H1 (cell line): ENCODE measurements at regions not wholly inside any gene's neighbourhood (a gene's known extent, or its start where the extent isn't known, plus 50 kb on each side); places are given as distances from the start of the nearest gene placed in this dataset.

Source experiments
- CTCF ChIA-PET: fragments of 300-600 bp; sonication (Branson Sonifier 250); formaldehyde crosslinking; loops from one replicate; lab custom pipeline; 2021; ENCODE audit not compliant: partially characterized antibody; lab: Charles Lee
- POLR2A ChIA-PET: fragments of 300-600 bp; sonication (Branson Sonifier 250); formaldehyde crosslinking; loops from one replicate; lab custom pipeline; 2021; ENCODE audit warnings: inconsistent platforms; ENCODE audit not compliant: partially characterized antibody; lab: Charles Lee
- DNase-seq, 2 experiments: peaks; one replicate each; pipeline versions ENCODE4 v3.0.0 to v3.0.0-alpha.2; 2010 to 2022; ENCODE audit warnings: low spot score in 2 of 2, low read depth in 1 of 2, mixed read lengths in 1 of 2
- FAIRE-seq: peaks from 2 replicates; lab custom pipeline; 2011; peaks lifted over from hg19 to GRCh38; lab: Jason Lieb, UNC
- H2AFZ ChIP-seq: 2 replicates; pipeline ENCODE4 v1.8.1; 2012; ENCODE audit warnings: low read length, inconsistent platforms
- H2AK5ac ChIP-seq: 2 replicates; pipeline ENCODE4 v1.6.1; 2013; ENCODE audit warnings: low read depth, low read length
- H2BK120ac ChIP-seq: replicated peaks from 2 replicates; pipeline ENCODE3; 2013; ENCODE audit warnings: low read depth, low read length, inconsistent platforms
- H2BK12ac ChIP-seq: 2 replicates; pipeline ENCODE4 v1.6.1; 2013; ENCODE audit warnings: low read depth, low read length
- H2BK15ac ChIP-seq: 2 replicates; pipeline ENCODE4 v1.6.1; 2013; ENCODE audit warnings: low read length
- H2BK20ac ChIP-seq: 2 replicates; pipeline ENCODE4 v1.6.1; 2013; ENCODE audit warnings: low read length
- H2BK5ac ChIP-seq: 2 replicates; pipeline ENCODE4 v1.6.1; 2013; ENCODE audit warnings: low read depth, low read length
- H3K14ac ChIP-seq: 2 replicates; pipeline ENCODE4 v1.6.1; 2013; ENCODE audit warnings: inconsistent platforms; ENCODE audit not compliant: insufficient read length
- H3K18ac ChIP-seq: 2 replicates; pipeline ENCODE4 v1.6.1; 2013; ENCODE audit warnings: low read length; ENCODE audit errors: extremely low read depth
- H3K23ac ChIP-seq: 2 replicates; pipeline ENCODE4 v1.6.1; 2013; ENCODE audit warnings: inconsistent platforms; ENCODE audit not compliant: insufficient read length
- H3K23me2 ChIP-seq: 2 replicates; pipeline ENCODE4 v1.6.1; 2013; ENCODE audit warnings: low read depth, low read length
- H3K27ac ChIP-seq: 2 replicates; pipeline ENCODE4 v1.6.1; 2011; ENCODE audit warnings: low read depth, low read length, inconsistent platforms
- H3K27me3 ChIP-seq, 4 experiments: replicated peaks in 1 of 4; 1 replicate in 1 of 4; 2 replicates in 3 of 4; pipeline versions ENCODE4 v1.6.1 to v1.8.1; 2011 to 2013; ENCODE audit warnings: low read length in 3 of 4, mild to moderate bottlenecking in 3 of 4, inconsistent platforms in 2 of 4, mixed read lengths in 2 of 4, moderate library complexity in 1 of 4; ENCODE audit not compliant: control insufficient read depth in 3 of 4, insufficient read depth in 3 of 4; ENCODE audit errors: extremely low read depth in 1 of 4
- H3K36me3 ChIP-seq, 4 experiments: 2 replicates each; pipeline versions ENCODE4 v1.6.1 to v1.8.1; 2011 to 2013; ENCODE audit warnings: mild to moderate bottlenecking in 4 of 4, low read length in 3 of 4, moderate library complexity in 2 of 4, control low read depth in 1 of 4, inconsistent platforms in 1 of 4; ENCODE audit not compliant: insufficient read depth in 4 of 4, control insufficient read depth in 2 of 4
- H3K4ac ChIP-seq: replicated peaks from 2 replicates; pipeline ENCODE3; 2013; ENCODE audit warnings: low read length, low read depth, mixed read lengths, inconsistent platforms; ENCODE audit not compliant: insufficient read length
- H3K4me1 ChIP-seq, 4 experiments: replicated peaks in 1 of 4; 1 replicate in 1 of 4; 2 replicates in 3 of 4; pipeline versions ENCODE4 v1.6.1 to v1.8.1; 2011 to 2013; ENCODE audit warnings: low read length in 3 of 4, inconsistent platforms in 2 of 4, mixed read lengths in 1 of 4; ENCODE audit not compliant: insufficient read depth in 4 of 4, control insufficient read depth in 3 of 4
- H3K4me2 ChIP-seq, 2 experiments: 2 replicates each; pipeline versions ENCODE4 v1.6.1 to v1.8.1; 2011 to 2013; ENCODE audit warnings: low read depth in 2 of 2, low read length in 2 of 2, control low read depth in 1 of 2, inconsistent platforms in 1 of 2, mild to moderate bottlenecking in 1 of 2; ENCODE audit not compliant: insufficient read depth in 1 of 2
- H3K4me3 ChIP-seq, 4 experiments: fragments of 200-600, 300-600 bp in 1 of 4; sonication (generic), shearing (Covaris generic), sonication (Bioruptor Twin) in 1 of 4; 2 replicates each; pipeline versions ENCODE4 v1.5.1 to v1.8.1; 2011 to 2016; ENCODE audit warnings: low read length in 4 of 4, low read depth in 3 of 4, control low read depth in 2 of 4, inconsistent platforms in 2 of 4, mild to moderate bottlenecking in 2 of 4, mixed read lengths in 1 of 4, moderate library complexity in 1 of 4; ENCODE audit not compliant: insufficient read depth in 2 of 4; ENCODE audit errors: extremely low read depth in 1 of 4
- H3K56ac ChIP-seq: replicated peaks from 2 replicates; pipeline ENCODE3; 2013; ENCODE audit warnings: low read depth, mild to moderate bottlenecking, mixed read lengths, low read length, inconsistent platforms; ENCODE audit not compliant: insufficient read length
- H3K79me1 ChIP-seq: 2 replicates; pipeline ENCODE4 v1.6.1; 2013; ENCODE audit warnings: low read depth, low read length, control low read depth
- H3K79me2 ChIP-seq, 2 experiments: 2 replicates each; pipeline versions ENCODE4 v1.6.1 to v1.8.1; 2012 to 2013; ENCODE audit warnings: low read length in 2 of 2, mild to moderate bottlenecking in 2 of 2, inconsistent platforms in 1 of 2; ENCODE audit not compliant: insufficient read depth in 2 of 2, control insufficient read depth in 1 of 2
- H3K9ac ChIP-seq, 4 experiments: replicated peaks in 1 of 4; 1 replicate in 1 of 4; 2 replicates in 3 of 4; pipeline versions ENCODE4 v1.6.1 to v1.8.1; 2011 to 2013; ENCODE audit warnings: low read depth in 3 of 4, low read length in 3 of 4, control low read depth in 2 of 4, mild to moderate bottlenecking in 2 of 4, moderate library complexity in 2 of 4, inconsistent platforms in 1 of 4; ENCODE audit errors: extremely low read depth in 1 of 4
- H3K9me3 ChIP-seq, 2 experiments: 2 replicates each; pipeline versions ENCODE4 v1.6.1 to v1.8.1; 2012 to 2013; ENCODE audit warnings: mild to moderate bottlenecking in 2 of 2, moderate library complexity in 2 of 2, control low read depth in 1 of 2, inconsistent platforms in 1 of 2, low read depth in 1 of 2, low read length in 1 of 2, mixed read lengths in 1 of 2; ENCODE audit not compliant: insufficient read depth in 2 of 2
- H4K20me1 ChIP-seq, 2 experiments: replicated peaks in 1 of 2; 2 replicates each; pipeline versions ENCODE3 to v1.8.1; 2011 to 2013; ENCODE audit warnings: inconsistent platforms in 2 of 2, low read length in 2 of 2, mild to moderate bottlenecking in 1 of 2; ENCODE audit not compliant: insufficient read depth in 2 of 2, control insufficient read depth in 1 of 2
- H4K5ac ChIP-seq: 2 replicates; pipeline ENCODE4 v1.6.1; 2013; ENCODE audit warnings: low read length, low read depth, mixed read lengths, inconsistent platforms; ENCODE audit not compliant: insufficient read length
- H4K8ac ChIP-seq: 2 replicates; pipeline ENCODE4 v1.8.0; 2013; ENCODE audit warnings: mild to moderate bottlenecking, moderate library complexity, low read length, inconsistent platforms; ENCODE audit not compliant: insufficient read depth; ENCODE audit errors: extremely low read depth
- H4K91ac ChIP-seq: replicated peaks from 2 replicates; pipeline ENCODE3; 2013; ENCODE audit warnings: low read length, mixed read lengths, inconsistent platforms; ENCODE audit not compliant: insufficient read length
- MAFK ChIP-seq: IDR thresholded peaks from 2 replicates; pipeline ENCODE4 v1.6.1; 2012; ENCODE audit warnings: low read depth, mild to moderate bottlenecking, improper control_type of control experiment, low read length
- POLR2AphosphoS5 ChIP-seq: IDR thresholded peaks from 2 replicates; pipeline ENCODE4 v1.6.1; 2011; ENCODE audit warnings: low read depth, low read length
- RAD21 ChIP-seq, 2 experiments: IDR thresholded peaks in 1 of 2; conservative IDR thresholded peaks in 1 of 2; 2 replicates each; pipeline ENCODE4 v1.6.1; 2011; ENCODE audit warnings: low read depth in 2 of 2, low read length in 2 of 2, improper control_type of control experiment in 1 of 2, inconsistent platforms in 1 of 2, mild to moderate bottlenecking in 1 of 2, moderate library complexity in 1 of 2
- SRF ChIP-seq: IDR thresholded peaks from 2 replicates; pipeline ENCODE4 v1.6.1; 2011; ENCODE audit warnings: mild to moderate bottlenecking, low read depth, low read length, moderate library complexity
- SUZ12 ChIP-seq: fragments of 200-600 bp; sonication (generic); IDR thresholded peaks from 2 replicates; pipeline ENCODE4 v1.6.1; 2012; ENCODE audit warnings: mild to moderate bottlenecking, inconsistent platforms, low read length, moderate library complexity, mixed read lengths
- TAF7 ChIP-seq: optimal IDR thresholded peaks from 2 replicates; pipeline ENCODE3; 2011; ENCODE audit warnings: low read depth, mild to moderate bottlenecking, inconsistent platforms, low read length, moderate library complexity, borderline replicate concordance
- WGBS, 2 experiments: shearing (Covaris generic) in 1 of 2; methylation state at CpG; one replicate each; pipeline versions ENCODE4 v1.1.6 to v1.1.7; 2013 to 2015; ENCODE audit warnings: low lambda C conversion rate in 2 of 2, mixed read lengths in 2 of 2, inconsistent platforms in 1 of 2, low coverage in 1 of 2, missing lambda C conversion rate in 1 of 2; ENCODE audit not compliant: insufficient replicate concordance in 2 of 2, insufficient coverage in 1 of 2, insufficient read length in 1 of 2; ENCODE audit errors: extremely low coverage in 1 of 2, missing lambda C conversion rate in 1 of 2; 5-methylcytosine and 5-hydroxymethylcytosine counted together
- TF ChIP-seq, protein P1 (sequence below): IDR thresholded peaks from 2 replicates; pipeline ENCODE4 v1.6.1; 2011; ENCODE audit warnings: low read length, improper control_type of control experiment

GRCh38 chr13:107124129-107124718, 556.3 kb upstream of the ARGLU1 start:
- no peak overlapping the region for H3K4me3 ChIP-seq
- no peak overlapping the region for H2BK5ac ChIP-seq
- H3K4me1 ChIP-seq = no peaks in the 10 kb centered on the region
- WGBS, 2 experiments = 5% methylated on average over 2 of the region's 2 CpGs; no CpG with 5 or more reads in 1 of the 2 experiments
- no peak overlapping the region for H2AFZ ChIP-seq
- no peak overlapping the region for H2BK15ac ChIP-seq
- H3K4me2 ChIP-seq = no peak overlapping the region
- H3K36me3 ChIP-seq = no peaks in the 10 kb centered on the region
- no peak overlapping the region for H3K9ac ChIP-seq
- H3K23ac ChIP-seq = no peak overlapping the region
- no peak for FAIRE-seq
- H2AK5ac ChIP-seq = no peak overlapping the region
- H3K27me3 ChIP-seq = no peaks in the 10 kb centered on the region
- no peak overlapping the region for H4K91ac ChIP-seq
- H3K56ac ChIP-seq = no peak overlapping the region
- no peak overlapping the region for H3K4ac ChIP-seq
- H2BK12ac ChIP-seq = no peak overlapping the region
- H4K5ac ChIP-seq = no peak overlapping the region
- no peak overlapping the region for H4K8ac ChIP-seq
- no peak overlapping the region for H3K14ac ChIP-seq
- no peak overlapping the region for H3K18ac ChIP-seq
- H3K79me1 ChIP-seq = no peaks in the 10 kb centered on the region
- H4K20me1 ChIP-seq = no peaks in the 10 kb centered on the region
- H3K9me3 ChIP-seq = no peaks in the 10 kb centered on the region; a peak in 1 of 4 replicates
- ChIA-PET CTCF (interaction anchor here (0.5 to 1.8 kb wide), 11 partner anchors 9 to 612 kb away, joined by 3 to 7 read pairs (median 3); no protein-coding TSS in a partner anchor), POLR2A (no interaction called here)
- no peak overlapping the region for H3K27ac ChIP-seq
- no peaks in the 10 kb centered on the region for H3K79me2 ChIP-seq
- H2BK120ac ChIP-seq = no peak overlapping the region
- no peaks in the 10 kb centered on the region for H3K23me2 ChIP-seq
- no peak overlapping the region for H2BK20ac ChIP-seq
- DNase-seq = no peak
- TF ChIP-seq RAD21 (IDR thresholded peaks at IDR 0.05 in 1 of 2, conservative IDR thresholded peaks at IDR 0.05 in 1 of 2; ENCODE audit: low read depth in 2 of 2, low read length in 2 of 2) = peak; percentile 65 to 73
- TF ChIP-seq SUZ12 = no peak
- no peak for TF ChIP-seq POLR2AphosphoS5
- TF ChIP-seq SRF = no peak
- TF ChIP-seq MAFK = no peak
- no peak for TF ChIP-seq TAF7
- TF ChIP-seq, protein P1, sequence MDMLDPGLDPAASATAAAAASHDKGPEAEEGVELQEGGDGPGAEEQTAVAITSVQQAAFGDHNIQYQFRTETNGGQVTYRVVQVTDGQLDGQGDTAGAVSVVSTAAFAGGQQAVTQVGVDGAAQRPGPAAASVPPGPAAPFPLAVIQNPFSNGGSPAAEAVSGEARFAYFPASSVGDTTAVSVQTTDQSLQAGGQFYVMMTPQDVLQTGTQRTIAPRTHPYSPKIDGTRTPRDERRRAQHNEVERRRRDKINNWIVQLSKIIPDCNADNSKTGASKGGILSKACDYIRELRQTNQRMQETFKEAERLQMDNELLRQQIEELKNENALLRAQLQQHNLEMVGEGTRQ = no peak
